GM21528 (cell line): ENCODE measurements at regions not wholly inside any gene's neighbourhood (a gene's known extent, or its start where the extent isn't known, plus 50 kb on each side); places are given as distances from the start of the nearest gene placed in this dataset.

ENCODE experiments used
- ATAC-seq: cut with Tn5 transposase; IDR thresholded peaks from one replicate; pipeline ENCODE4 v1.9.1; 2021; ENCODE audit warnings: mild to moderate bottlenecking, moderate library complexity; ENCODE audit not compliant: unreplicated experiment, low FRiP score

- ATAC-seq: no peak
Measured at GRCh38 chr11:15613251-15613650, 498.5 kb downstream of the INSC start.

DNA sequence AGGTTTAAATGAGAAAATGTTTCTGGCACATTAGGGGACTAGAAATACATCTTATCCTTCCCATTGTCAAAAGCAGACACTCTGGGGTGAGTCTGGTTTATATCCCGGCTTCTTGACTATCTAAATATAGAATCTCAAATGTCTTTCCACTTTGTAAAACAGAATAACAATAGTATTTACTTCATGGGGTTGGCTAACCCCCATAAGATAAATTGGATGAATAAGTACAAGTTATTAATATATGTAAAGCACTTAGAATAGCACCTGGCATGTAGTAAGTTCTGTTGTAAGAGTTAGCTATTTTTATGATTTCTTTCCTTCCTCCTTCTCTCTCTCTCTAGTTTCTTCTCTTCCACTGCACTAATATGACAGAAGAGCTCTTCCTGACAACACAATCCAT is 499.1 kb downstream of the INSC start:
- no peak for ATAC-seq

GRCh38 chr11:15615398-15616096 is 500.8 kb downstream of the INSC start:
- no peak for ATAC-seq

- ATAC-seq: no peak
Measured at GRCh38 chr11:15616130-15617105, 501.7 kb downstream of the INSC start.

GRCh38 chr11:15617126-15617525 is 502.4 kb downstream of the INSC start:
- ATAC-seq: no peak

DNA sequence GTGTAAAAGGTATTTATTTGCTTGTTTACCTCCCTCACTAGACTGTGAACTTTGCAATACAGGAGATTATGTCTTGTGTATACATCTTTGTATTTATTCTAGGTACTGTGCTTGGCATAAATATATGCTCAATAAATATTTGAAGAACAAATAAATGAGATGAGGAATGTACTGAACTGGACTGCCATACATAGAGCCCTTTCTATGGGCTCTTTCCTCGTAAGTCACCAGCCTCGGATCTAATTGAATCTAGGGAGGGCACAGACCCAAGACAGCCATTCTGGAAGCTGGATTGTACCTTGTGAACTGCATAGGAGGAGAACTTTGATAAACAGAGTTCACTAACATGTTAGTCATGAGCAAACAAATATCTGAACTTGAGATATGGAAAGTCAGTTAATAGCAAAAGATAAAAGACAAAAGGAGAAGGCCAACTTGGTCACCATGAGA is 503.9 kb downstream of the INSC start:
- ATAC-seq: no peak

DNA sequence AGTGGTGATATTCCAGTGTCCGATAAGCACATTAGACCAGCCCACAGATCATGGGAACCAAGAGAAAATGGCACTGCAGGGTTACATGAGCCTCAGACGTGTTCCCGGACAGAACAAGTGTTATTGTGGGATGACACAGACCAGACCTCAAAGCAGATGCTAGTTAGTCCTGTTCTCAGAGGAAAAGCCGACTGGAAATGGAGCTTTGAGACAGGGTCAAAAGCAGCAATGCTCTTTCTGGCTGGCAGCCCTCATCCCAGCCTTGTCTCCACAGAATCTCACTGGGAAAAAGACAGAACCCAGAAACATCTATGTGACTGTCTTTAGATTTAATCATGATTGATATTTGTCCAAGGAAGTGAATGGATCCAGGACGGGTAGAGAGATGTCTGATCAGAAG is 506.8 kb downstream of the INSC start:
- ATAC-seq: no peak

DNA sequence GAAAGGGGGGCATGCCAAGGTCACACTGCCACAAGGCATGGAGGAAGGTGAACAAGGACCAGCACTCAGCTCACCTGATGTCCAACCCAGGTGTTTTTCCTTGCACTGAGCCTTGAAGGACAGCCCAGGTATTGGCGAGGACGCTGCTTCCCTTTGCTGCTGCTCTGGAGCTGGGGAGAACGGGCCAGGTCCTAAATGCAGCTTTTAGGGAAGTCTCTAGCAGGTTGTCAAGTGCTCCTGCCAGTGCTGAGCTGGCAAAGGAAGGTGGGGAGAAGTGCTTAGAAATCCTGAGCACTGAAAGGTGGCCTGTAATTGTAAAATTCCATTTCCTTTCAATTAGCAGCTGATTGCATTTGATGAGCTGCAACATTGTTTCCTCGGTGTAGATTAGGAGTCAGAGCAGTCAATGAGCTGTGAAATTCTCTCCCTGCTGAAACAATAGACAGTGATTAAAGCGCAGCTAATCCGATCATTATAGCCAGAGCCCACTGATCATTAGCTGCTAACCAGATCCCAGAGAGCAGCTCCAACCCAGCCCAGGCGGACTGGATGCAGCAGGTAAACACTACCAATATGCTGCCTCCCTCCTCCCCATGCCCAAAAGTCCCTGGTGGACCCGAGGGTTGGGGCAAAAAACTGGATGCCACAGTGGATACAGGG is 507.6 kb downstream of the INSC start:
- no peak for ATAC-seq

DNA sequence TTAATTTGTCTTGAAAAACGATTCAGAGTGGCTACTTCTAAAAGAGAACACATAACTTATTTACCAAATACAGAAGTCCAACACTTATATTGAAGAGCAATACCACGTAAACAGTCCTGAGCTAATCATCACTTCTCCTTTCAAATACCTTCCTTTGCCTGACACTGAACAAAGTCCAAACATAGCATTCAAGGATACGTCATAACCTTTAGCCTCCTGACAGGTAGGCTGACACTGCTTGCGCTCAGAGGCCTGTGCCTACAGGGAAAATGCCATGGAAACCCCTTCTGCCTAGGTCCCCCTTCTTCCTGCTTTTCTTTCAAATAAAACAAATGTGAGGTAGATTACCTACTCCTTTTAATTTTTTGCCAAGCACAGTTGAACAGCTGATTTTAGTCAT is 510.0 kb downstream of the INSC start:
- ATAC-seq: no peak

DNA sequence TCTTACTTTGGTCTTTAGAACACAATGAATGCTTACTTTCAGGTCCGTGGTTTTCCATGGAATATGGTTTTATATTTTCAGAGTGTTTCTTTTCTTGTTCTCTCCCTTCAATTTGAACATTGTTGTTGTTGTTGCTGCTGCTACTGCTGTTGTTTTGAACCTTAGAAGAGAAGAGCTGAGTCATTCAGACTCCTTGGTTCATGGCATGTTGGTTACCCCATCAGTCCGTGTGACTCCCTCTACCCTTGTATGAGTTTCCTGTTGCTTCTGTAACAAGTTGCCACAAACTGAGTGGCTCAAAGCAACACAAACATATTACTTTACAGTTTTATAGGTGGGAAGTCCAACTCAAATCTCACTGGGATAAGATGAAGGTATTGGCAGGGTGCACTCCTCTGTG is 511.0 kb downstream of the INSC start:
- ATAC-seq: no peak

DNA sequence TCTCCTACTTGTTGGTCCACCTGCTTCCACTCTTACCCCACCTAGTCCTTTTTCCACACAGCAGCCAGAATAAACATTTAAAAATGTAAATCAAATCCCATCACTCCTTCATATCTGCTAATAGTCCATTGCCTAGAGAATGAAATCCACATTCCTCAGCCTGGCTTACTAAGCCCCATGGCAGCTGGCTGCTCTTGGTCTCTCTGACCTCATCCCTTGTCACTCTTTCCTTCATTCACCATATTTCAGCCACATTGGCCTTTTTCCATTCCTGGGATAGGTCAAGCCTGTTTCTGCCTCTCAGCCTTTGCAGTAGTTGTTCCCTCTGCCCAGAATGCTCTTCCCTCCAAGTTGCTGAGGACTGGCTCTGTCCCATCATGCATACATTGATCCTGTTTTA is 512.8 kb downstream of the INSC start:
- ATAC-seq: no peak

GRCh38 chr11:15629690-15630321 is 515.1 kb downstream of the INSC start:
- no peak for ATAC-seq

DNA sequence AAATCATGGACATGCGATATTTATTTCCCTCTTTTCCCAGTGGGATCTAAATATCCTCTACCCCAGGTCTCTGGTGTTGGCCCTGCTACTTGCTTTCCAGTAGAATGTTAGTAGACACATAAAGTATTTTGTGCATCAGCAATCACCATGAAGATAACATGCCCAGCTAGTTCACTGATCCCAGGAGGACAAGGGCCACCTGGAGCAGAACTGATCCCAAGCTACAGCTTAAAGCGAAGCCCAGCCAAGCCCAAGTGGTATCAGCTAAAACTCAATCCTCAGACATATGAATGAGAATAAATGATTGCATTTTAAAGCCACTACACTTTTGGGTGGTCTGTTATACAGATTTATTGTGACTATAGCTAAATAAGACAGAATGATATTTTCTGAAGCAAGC is 516.2 kb downstream of the INSC start:
- no peak for ATAC-seq

- ATAC-seq: no peak
Measured at GRCh38 chr11:15635521-15635920, 520.8 kb downstream of the INSC start.

- ATAC-seq: no peak
Measured at GRCh38 chr11:15636521-15637089, 521.9 kb downstream of the INSC start.

DNA sequence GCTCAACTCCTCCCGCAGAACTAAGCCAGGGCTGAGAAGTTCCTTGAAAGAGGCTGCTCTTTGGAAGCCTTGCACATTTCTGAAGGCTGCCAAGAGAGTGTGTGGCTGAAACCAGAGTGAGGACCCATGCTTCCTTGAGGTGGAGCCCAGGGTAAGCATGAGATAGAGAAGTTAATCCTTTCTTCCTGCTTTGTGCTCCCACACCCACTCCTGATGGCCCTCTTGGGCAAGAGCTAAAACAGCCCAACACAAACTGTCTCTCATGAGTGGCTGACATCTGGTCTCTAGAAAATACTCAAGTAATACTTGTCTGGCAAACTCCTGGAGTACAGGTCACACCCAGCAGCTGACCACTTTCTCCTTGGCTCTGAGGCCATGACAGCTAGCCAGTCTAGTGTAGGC is 523.7 kb downstream of the INSC start:
- no peak for ATAC-seq

DNA sequence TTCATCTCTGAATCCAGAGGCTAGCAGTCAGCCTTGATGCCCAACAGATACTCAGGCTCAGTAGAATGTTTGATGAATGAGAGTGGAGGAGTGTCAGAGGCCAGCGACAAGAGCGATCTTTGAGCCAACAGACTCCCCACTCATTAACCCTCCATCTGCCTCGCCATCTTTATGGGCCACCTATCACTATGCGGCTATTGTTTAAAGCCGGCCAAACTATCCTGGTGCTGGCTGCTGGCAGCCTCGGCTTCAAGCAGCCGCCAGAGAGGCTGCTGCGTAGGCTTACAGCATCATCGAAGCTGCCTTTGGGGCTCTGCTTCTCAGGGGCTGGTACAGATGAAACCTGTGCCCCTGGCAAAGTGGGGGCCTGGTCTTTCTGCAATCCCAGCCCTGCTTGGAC is 525.6 kb downstream of the INSC start:
- ATAC-seq: no peak

- ATAC-seq: no peak
Measured at GRCh38 chr11:15641271-15642045, 526.7 kb downstream of the INSC start.

- ATAC-seq: no peak
Measured at GRCh38 chr11:15645201-15645600, 530.5 kb downstream of the INSC start.
